Esophagus muscularis mucosa (tissue), 3 donors: ENCODE measurements at regions not wholly inside any gene's neighbourhood (a gene's known extent, or its start where the extent isn't known, plus 50 kb on each side); places are given as distances from the start of the nearest gene placed in this dataset.

ENCODE experiments used
- POLR2AphosphoS5 ChIP-seq, 2 donors: sonication (generic); formaldehyde crosslinking; IDR thresholded peaks; one replicate each; pipeline ENCODE4 v1.6.1; 2017; ENCODE audit warnings: antibody characterized with exemption in 2 of 2
- TF ChIP-seq, protein P1 (sequence below), 3 experiments: fragments of 200-600 bp in 2 of 3; fragments of 450-650 bp in 1 of 3; sonication (generic) in 2 of 3; IDR thresholded peaks; one replicate each; pipeline ENCODE4 v1.5.1; 2017 to 2019; ENCODE audit warnings: antibody characterized with exemption in 3 of 3, mild to moderate bottlenecking in 2 of 3, moderate library complexity in 1 of 3

DNA sequence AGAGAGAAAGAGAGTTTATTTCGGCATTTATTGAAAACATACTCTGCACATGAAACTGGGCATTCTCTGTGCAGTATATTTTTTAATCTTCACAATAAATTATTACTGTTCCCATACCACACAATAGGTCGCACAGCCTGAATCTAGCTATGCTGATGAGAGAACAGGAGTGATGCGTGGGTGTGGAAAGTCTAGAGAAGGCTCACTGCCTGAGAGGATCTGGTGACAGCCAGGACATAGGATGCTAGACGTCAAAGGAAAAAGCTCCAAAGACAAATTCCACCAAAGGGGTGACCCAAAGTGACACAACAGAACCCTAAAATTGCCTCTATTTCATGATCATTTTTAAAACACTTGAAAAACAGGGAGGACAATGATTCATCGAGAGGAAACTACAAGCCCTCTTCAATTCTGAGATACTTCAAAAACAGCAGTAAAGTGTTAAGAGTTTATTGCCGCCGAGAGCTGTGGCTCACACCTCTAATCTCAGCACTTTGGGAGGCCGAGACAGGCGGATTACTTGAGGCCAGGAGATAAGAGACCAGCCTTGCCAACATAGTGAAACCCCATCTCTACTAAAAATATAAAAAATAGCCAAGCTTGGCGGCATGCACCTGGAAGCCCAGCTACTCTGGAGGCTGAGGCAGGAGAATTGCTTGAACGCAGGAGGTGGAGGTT is 189.6 kb upstream of the NBEA start:
- TF ChIP-seq, protein P1, sequence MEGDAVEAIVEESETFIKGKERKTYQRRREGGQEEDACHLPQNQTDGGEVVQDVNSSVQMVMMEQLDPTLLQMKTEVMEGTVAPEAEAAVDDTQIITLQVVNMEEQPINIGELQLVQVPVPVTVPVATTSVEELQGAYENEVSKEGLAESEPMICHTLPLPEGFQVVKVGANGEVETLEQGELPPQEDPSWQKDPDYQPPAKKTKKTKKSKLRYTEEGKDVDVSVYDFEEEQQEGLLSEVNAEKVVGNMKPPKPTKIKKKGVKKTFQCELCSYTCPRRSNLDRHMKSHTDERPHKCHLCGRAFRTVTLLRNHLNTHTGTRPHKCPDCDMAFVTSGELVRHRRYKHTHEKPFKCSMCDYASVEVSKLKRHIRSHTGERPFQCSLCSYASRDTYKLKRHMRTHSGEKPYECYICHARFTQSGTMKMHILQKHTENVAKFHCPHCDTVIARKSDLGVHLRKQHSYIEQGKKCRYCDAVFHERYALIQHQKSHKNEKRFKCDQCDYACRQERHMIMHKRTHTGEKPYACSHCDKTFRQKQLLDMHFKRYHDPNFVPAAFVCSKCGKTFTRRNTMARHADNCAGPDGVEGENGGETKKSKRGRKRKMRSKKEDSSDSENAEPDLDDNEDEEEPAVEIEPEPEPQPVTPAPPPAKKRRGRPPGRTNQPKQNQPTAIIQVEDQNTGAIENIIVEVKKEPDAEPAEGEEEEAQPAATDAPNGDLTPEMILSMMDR (IDR thresholded peaks at IDR 0.05), result no peak
- no peak for TF ChIP-seq POLR2AphosphoS5 (IDR thresholded peaks at IDR 0.05)
